CD4-positive, alpha-beta T cell (primary cell): ENCODE measurements at regions not wholly inside any gene's neighbourhood (a gene's known extent, or its start where the extent isn't known, plus 50 kb on each side); places are given as distances from the start of the nearest gene placed in this dataset.

ENCODE experiments used
- ATAC-seq: fragments of 200-7000 bp; cut with Tn5 transposase; one replicate; pipeline ENCODE4 v1.10.0; 2022; ENCODE audit warnings: mild to moderate bottlenecking; ENCODE audit not compliant: poor library complexity
- CTCF ChIA-PET: fragments of 350-600 bp; sonication (Branson Sonifier 250); formaldehyde crosslinking; loops from one replicate; lab custom pipeline; 2021; ENCODE audit warnings: antibody characterized with exemption, inconsistent platforms; lab: Charles Lee
- POLR2A ChIA-PET: fragments of 350-600 bp; sonication (Branson Sonifier 250); formaldehyde crosslinking; loops from one replicate; lab custom pipeline; 2021; ENCODE audit warnings: antibody characterized with exemption, inconsistent platforms; lab: Charles Lee
- DNase-seq, 14 experiments: peaks; one replicate each; pipeline ENCODE4 v3.0.0-alpha.2; 2013 to 2020; ENCODE audit warnings: mixed read lengths in 2 of 14
- H3K27ac ChIP-seq, 2 donors: one replicate each; pipeline versions ENCODE4 v1.5.1 to v1.7.0; 2013; ENCODE audit warnings: low read length in 2 of 2, low read depth in 1 of 2, mild to moderate bottlenecking in 1 of 2
- H3K27me3 ChIP-seq, 2 experiments: 1 replicate in 1 of 2; 2 replicates in 1 of 2; pipeline versions ENCODE4 v1.6.1 to v1.7.0; 2013; ENCODE audit warnings: low read length in 2 of 2, control low read depth in 1 of 2, mild to moderate bottlenecking in 1 of 2, moderate library complexity in 1 of 2; ENCODE audit not compliant: insufficient read depth in 2 of 2, control insufficient read depth in 1 of 2
- H3K36me3 ChIP-seq: one replicate; pipeline ENCODE4 v1.6.1; 2013; ENCODE audit warnings: low read length, control low read depth; ENCODE audit not compliant: insufficient read depth
- H3K4me1 ChIP-seq: one replicate; pipeline ENCODE4 v1.6.1; 2013; ENCODE audit warnings: low read length, control low read depth; ENCODE audit not compliant: insufficient read depth
- H3K4me3 ChIP-seq: one replicate; pipeline ENCODE4 v1.5.1; 2013; ENCODE audit warnings: mild to moderate bottlenecking, low read length, moderate library complexity
- H3K9me3 ChIP-seq, 2 experiments: 1 replicate in 1 of 2; 2 replicates in 1 of 2; pipeline versions ENCODE4 v1.6.1 to v1.7.0; 2013; ENCODE audit warnings: low read length in 2 of 2, mild to moderate bottlenecking in 2 of 2, control low read depth in 1 of 2, moderate library complexity in 1 of 2; ENCODE audit not compliant: control insufficient read depth in 1 of 2, insufficient read depth in 1 of 2
- H3K27ac Mint-ChIP-seq: one replicate; pipeline ENCODE4 v1.8.0; 2020; ENCODE audit warnings: mixed read lengths
- H3K27me3 Mint-ChIP-seq: one replicate; pipeline ENCODE4 v1.8.0; 2021; ENCODE audit warnings: mixed read lengths
- H3K36me3 Mint-ChIP-seq: one replicate; pipeline ENCODE4 v1.8.0; 2021; ENCODE audit warnings: low read depth, mixed read lengths
- H3K4me1 Mint-ChIP-seq: one replicate; pipeline ENCODE4 v1.8.0; 2021; ENCODE audit warnings: low read depth, mixed read lengths
- H3K4me3 Mint-ChIP-seq: one replicate; pipeline ENCODE4 v1.8.0; 2020; ENCODE audit warnings: mild to moderate bottlenecking, mixed read lengths
- H3K9me3 Mint-ChIP-seq: one replicate; pipeline ENCODE4 v1.8.0; 2020; ENCODE audit warnings: mixed read lengths
- CTCF ChIP-seq: fragments of 200-600 bp; IDR thresholded peaks from one replicate; pipeline ENCODE4 v1.8.0; 2022; ENCODE audit warnings: antibody characterized with exemption, mild to moderate bottlenecking
- intact Hi-C, 2 experiments: fragments of 100-400 bp; cut with DNase I in 1 of 2; cut with micrococcal nuclease in 1 of 2; formaldehyde crosslinking; loops; one replicate each; pipeline versions ENCODE4 v1.15.1 to v1.9.0; 2023 to 2025; cut with DNase I, micrococcal nuclease

GRCh38 chr1:199832451-199832850 is 195.1 kb upstream of the NR5A2 start:
- Histone ChIP-seq H3K27me3 (peaks cover 0 to 5% of the 10 kb centered on the region in 2 experiments), H3K27ac (no peak overlapping the region), H3K36me3 (no peaks in the 10 kb centered on the region), H3K4me1 (no peaks in the 10 kb centered on the region), H3K9me3 (peaks cover 0 to 5% of the 10 kb centered on the region in 2 experiments), H3K4me3 (no peak overlapping the region)
- Mint-ChIP-seq H3K4me3 (no peak overlapping the region), H3K27me3 (peaks cover 11% of the 10 kb centered on the region), H3K27ac (no peak overlapping the region), H3K9me3 (peaks cover 4% of the 10 kb centered on the region), H3K4me1 (peaks cover 5% of the 10 kb centered on the region), H3K36me3 (no peaks in the 10 kb centered on the region)
- ATAC-seq (no peak), DNase-seq (no peak)
- no peak for TF ChIP-seq CTCF
- ChIA-PET POLR2A (no interaction called here), CTCF (no interaction called here)
- intact Hi-C loops, result no loop called here

GRCh38 chr1:199834711-199835110 is 192.8 kb upstream of the NR5A2 start:
- peaks cover 13% of the 10 kb centered on the region for H3K27me3 Mint-ChIP-seq
- H3K9me3 Mint-ChIP-seq, result peaks cover 4% of the 10 kb centered on the region
- no peaks in the 10 kb centered on the region for H3K36me3 Mint-ChIP-seq
- ChIA-PET POLR2A (no interaction called here), CTCF (no interaction called here)
- Histone ChIP-seq H3K36me3 (no peaks in the 10 kb centered on the region), H3K4me3 (no peak overlapping the region), H3K27ac (no peak overlapping the region), H3K9me3 (peaks cover 0 to 5% of the 10 kb centered on the region in 2 experiments), H3K4me1 (no peaks in the 10 kb centered on the region), H3K27me3 (peaks cover 0 to 5% of the 10 kb centered on the region in 2 experiments)
- DNase-seq (no peak), ATAC-seq (no peak)
- H3K4me3 Mint-ChIP-seq, result no peak overlapping the region
- TF ChIP-seq CTCF, result no peak
- peaks cover 5% of the 10 kb centered on the region for H3K4me1 Mint-ChIP-seq
- no peak overlapping the region for H3K27ac Mint-ChIP-seq
- intact Hi-C loops, result no loop called here

- Mint-ChIP-seq H3K27me3 (peaks cover 13% of the 10 kb centered on the region), H3K9me3 (peaks cover 4% of the 10 kb centered on the region), H3K36me3 (no peaks in the 10 kb centered on the region), H3K4me3 (no peak overlapping the region), H3K27ac (no peak overlapping the region), H3K4me1 (peaks cover 5% of the 10 kb centered on the region)
- Histone ChIP-seq H3K36me3 (no peaks in the 10 kb centered on the region), H3K4me3 (no peak overlapping the region), H3K9me3 (peaks cover 0 to 5% of the 10 kb centered on the region in 2 experiments), H3K4me1 (no peaks in the 10 kb centered on the region), H3K27ac (no peak overlapping the region), H3K27me3 (peaks cover 0 to 5% of the 10 kb centered on the region in 2 experiments)
- ChIA-PET POLR2A (no interaction called here), CTCF (no interaction called here)
- ATAC-seq (no peak), DNase-seq (no peak)
- intact Hi-C loops, result no loop called here
- TF ChIP-seq CTCF, result no peak
Observed at GRCh38 chr1:199836430-199836829, 191.1 kb upstream of the NR5A2 start.
